ENCODE measurements at regions not wholly inside any gene's neighbourhood (a gene's known extent, or its start where the extent isn't known, plus 50 kb on each side); places are given as distances from the start of the nearest gene placed in this dataset.
A peak's percentile ranks its signal among the peaks of the same experiment; 100 is the strongest.

DNA sequence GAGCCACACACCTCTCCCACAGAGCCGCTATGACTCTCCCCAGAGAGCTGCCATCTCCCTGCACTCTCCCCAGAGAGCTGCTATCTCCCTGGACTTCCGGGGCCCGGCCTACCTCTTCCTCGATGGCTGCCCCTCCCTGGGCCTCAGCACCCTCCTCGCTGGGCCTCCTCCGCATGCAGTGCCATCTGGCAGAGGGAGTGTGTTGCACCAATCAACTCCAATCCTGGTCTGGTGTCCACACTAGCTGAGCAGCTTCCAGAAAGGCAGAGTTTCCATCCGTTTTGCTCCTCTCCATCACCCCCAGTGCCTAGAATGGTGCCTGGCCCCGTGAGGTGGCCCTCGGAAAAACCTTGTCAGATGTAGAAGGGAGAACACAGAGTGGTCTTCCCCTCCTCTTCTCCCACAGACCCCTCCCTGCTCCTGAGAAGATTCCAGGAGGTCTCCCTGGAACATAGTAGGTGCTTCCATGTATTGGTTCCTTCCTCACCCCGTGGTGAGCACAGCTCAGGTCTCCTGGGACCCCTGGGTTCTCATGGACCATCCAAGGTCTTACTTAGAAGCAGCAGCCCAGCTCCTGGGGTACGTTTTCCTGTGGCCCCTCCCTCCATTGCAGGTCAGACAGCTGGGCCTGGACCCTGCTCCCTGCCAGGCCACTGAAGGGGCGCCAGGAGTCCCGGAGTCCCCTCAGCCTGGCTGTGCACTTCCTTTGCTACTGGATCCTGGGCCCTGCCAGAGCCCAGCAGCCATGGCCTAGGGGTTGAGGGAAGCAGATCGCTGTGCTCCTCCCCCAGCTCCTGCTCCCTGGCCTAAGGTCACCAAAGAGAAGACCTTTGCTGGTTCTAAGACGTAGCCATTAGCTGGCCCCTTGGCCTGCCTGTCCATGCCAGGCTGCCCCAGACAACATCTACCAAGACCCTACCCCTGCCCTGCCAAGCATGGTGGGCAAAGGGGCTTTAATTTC is 233.8 kb upstream of the GSE1 start:
- WGBS, 2 experiments (ENCODE audit: low coverage in 1 of 2, low lambda C conversion rate in 2 of 2, missing lambda C conversion rate in 2 of 2): 86 to 87% methylated on average over 15 of the region's 15 CpGs

DNA sequence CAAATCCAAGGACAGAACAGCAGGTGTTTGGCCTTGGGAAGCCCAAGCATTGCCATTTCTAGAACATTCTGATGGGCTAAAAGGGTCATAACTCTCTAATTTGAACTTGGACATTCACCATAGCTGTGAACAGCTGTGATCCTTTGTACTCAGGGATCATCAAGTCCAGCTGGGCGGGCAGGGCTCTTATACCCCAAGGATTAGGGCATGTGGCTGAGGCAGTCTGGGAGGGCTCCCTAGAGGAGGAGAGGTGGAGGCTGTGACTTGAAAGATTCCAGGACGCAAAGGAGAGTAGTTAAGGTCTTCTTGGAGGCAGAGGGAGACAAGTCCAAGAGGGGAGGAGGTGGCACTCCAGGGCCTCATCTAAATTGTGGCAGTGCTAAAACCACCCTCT is 233.1 kb upstream of the GSE1 start:
- WGBS, 2 experiments (ENCODE audit: low coverage in 1 of 2, low lambda C conversion rate in 2 of 2, missing lambda C conversion rate in 2 of 2): 50 to 53% methylated on average over 2 of the region's 2 CpGs
- Histone ChIP-seq H3K9me2 (ENCODE audit: insufficient read depth) (no peaks in the 10 kb centered on the region), H3K9me3 (ENCODE audit: low read depth) (no peaks in the 10 kb centered on the region), H3K9ac (no peak overlapping the region), H3K4me2 (ENCODE audit: unreplicated experiment) (no peak overlapping the region), H3K27ac (no peak overlapping the region), H3K79me2 (ENCODE audit: insufficient read depth) (peaks cover 95% of the 10 kb centered on the region), H3K36me3 (ENCODE audit: low read depth) (no peaks in the 10 kb centered on the region), H3F3A (ENCODE audit: insufficient read depth) (peaks cover 9% of the 10 kb centered on the region), H2AFZ (no peak overlapping the region), H3K4me3 (no peak overlapping the region), H4K20me1 (ENCODE audit: insufficient read depth) (no peaks in the 10 kb centered on the region), H3K4me1 (ENCODE audit: insufficient read depth) (peaks cover 39% of the 10 kb centered on the region), H3K27me3 (replicated peaks; ENCODE audit: insufficient read depth) (no peaks in the 10 kb centered on the region)
- DNase-seq: no peak
- in situ Hi-C loops (cut with MboI): no loop called here
- TF ChIP-seq EZH2 (IDR thresholded peaks at IDR 0.05; ENCODE audit: insufficient read depth, poor library complexity, severe bottlenecking) (no peak), EZH2phosphoT487 (IDR thresholded peaks at IDR 0.05; ENCODE audit: insufficient read depth, low read depth) (no peak)

More for the DNA sequence above, 233.8 kb upstream of the GSE1 start:
- peaks cover 9% of the 10 kb centered on the region for H3F3A ChIP-seq (ENCODE audit: insufficient read depth)
- DNase-seq: no peak
- peaks cover 33% of the 10 kb centered on the region for H3K4me1 ChIP-seq (ENCODE audit: insufficient read depth)
- H3K4me3 ChIP-seq: no peak overlapping the region
- no peaks in the 10 kb centered on the region for H3K9me3 ChIP-seq (ENCODE audit: low read depth)
- no peak overlapping the region for H2AFZ ChIP-seq
- H3K79me2 ChIP-seq (ENCODE audit: insufficient read depth): peaks cover 95% of the 10 kb centered on the region
- no peak overlapping the region for H3K9ac ChIP-seq
- no peak overlapping the region for H3K27ac ChIP-seq
- TF ChIP-seq EZH2phosphoT487 (IDR thresholded peaks at IDR 0.05; ENCODE audit: insufficient read depth, low read depth) (no peak), EZH2 (IDR thresholded peaks at IDR 0.05; ENCODE audit: insufficient read depth, poor library complexity, severe bottlenecking) (no peak)
- H3K9me2 ChIP-seq (ENCODE audit: insufficient read depth): no peaks in the 10 kb centered on the region
- no peaks in the 10 kb centered on the region for H4K20me1 ChIP-seq (ENCODE audit: insufficient read depth)
- H3K36me3 ChIP-seq (ENCODE audit: low read depth): no peaks in the 10 kb centered on the region
- no peaks in the 10 kb centered on the region for H3K27me3 ChIP-seq (replicated peaks; ENCODE audit: insufficient read depth)
- no peak overlapping the region for H3K4me2 ChIP-seq (ENCODE audit: unreplicated experiment)
- in situ Hi-C loops (cut with MboI): no loop called here

DNA sequence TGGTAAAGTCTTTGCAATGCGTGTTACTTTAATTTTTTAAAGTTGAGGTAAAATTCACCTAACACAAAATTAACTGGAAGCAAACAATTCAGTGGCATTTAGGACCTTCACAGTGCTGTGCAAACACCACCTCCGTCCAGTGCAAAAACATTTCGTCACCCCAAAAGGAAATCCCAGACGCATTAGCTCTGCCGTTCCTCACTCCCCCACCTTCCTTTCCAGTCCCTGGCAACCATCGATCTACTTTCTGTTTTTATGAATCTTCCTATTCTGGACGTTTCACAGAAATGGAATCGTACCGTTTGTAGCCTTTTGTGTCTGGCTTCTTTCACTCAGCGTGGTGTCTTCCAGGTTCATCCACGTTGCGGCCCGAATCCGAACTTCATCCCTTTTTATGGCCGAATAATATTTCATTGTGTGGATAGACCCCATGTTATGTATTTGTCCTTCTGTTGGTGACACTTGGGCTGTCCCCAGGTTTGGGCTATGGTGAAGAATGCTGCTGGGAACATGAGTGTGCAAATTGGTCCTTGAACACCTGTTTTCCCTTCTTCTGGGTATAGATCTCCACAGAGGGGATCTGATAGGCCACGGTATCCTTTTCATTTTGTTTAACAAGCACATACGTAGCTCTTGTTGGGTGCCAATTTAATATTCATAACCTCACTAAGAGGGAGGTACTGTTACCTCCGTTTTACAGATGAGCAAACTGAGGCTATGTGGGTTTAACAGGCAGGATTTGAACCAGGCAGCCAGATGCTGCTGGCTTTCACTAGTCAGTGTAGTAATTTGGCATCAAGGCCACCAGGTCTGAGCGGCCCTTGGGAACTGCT is 232.0 kb upstream of the GSE1 start:
- no peaks in the 10 kb centered on the region for H3K27me3 ChIP-seq (replicated peaks; ENCODE audit: insufficient read depth)
- no peak overlapping the region for H2AFZ ChIP-seq
- no peaks in the 10 kb centered on the region for H3K36me3 ChIP-seq (ENCODE audit: low read depth)
- in situ Hi-C loops (cut with MboI): no loop called here
- peaks cover 93% of the 10 kb centered on the region for H3K79me2 ChIP-seq (ENCODE audit: insufficient read depth)
- H3K4me1 ChIP-seq (ENCODE audit: insufficient read depth): peaks cover 35% of the 10 kb centered on the region
- no peaks in the 10 kb centered on the region for H3K9me2 ChIP-seq (ENCODE audit: insufficient read depth)
- H3K4me2 ChIP-seq (ENCODE audit: unreplicated experiment): peak overlapping the region; percentile 25
- peak overlapping the region; percentile 50 for H3K9ac ChIP-seq
- no peaks in the 10 kb centered on the region for H3K9me3 ChIP-seq (ENCODE audit: low read depth)
- H3F3A ChIP-seq (ENCODE audit: insufficient read depth): peaks cover 9% of the 10 kb centered on the region
- no peak for DNase-seq
- H4K20me1 ChIP-seq (ENCODE audit: insufficient read depth): no peaks in the 10 kb centered on the region
- peak overlapping the region; percentile 57 for H3K27ac ChIP-seq
- no peak for TF ChIP-seq EZH2 (IDR thresholded peaks at IDR 0.05; ENCODE audit: insufficient read depth, poor library complexity, severe bottlenecking)
- 88% methylated on average over 19 of the region's 19 CpGs for WGBS, 2 experiments (ENCODE audit: low coverage in 1 of 2, low lambda C conversion rate in 2 of 2, missing lambda C conversion rate in 2 of 2)
- no peak overlapping the region for H3K4me3 ChIP-seq

DNA sequence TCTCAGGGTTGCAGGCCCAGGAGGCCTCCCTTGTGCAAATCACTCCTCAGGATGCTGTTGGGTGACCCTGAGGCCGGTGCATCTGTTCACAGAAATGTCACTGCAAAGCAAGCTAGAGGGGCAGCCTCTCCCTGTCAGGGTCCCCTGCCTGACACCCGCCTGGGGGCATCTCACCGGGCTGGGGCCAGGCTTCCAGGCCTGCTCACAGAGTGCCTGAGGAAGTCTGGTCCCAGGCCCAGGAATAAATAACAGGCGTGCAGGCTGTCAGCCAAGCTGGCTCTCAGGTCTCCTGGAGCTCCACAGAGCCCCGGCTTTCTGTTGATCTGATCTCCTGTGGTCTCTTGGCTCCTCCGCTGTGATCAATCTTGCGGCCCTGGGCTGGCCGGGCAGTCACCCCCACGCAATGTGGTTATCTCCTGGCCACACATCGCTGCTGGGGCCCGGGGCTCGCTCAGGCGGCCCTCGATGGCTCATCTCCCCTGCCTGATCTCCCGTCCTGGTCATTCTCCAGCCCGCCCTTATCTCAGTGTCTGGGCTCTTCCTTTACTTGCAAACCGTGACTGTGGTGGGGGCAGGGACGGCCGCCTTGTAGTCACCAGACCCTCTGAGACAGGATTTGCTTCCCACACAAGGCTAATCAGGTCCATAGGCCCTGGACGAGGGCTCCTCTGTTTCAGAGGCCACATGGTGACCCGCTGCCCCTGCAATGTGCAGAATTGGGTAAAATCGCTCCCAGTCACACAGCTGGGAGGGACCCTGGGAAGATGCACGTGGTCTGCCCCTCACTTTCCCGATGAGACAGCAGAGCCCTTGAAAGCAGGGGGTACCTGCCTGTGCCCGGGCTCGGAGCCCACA is 231.2 kb upstream of the GSE1 start:
- peak; percentile 44 for DNase-seq

More for the DNA sequence above, 231.2 kb upstream of the GSE1 start:
- TF ChIP-seq EZH2phosphoT487 (IDR thresholded peaks at IDR 0.05; ENCODE audit: insufficient read depth, low read depth) (no peak), EZH2 (IDR thresholded peaks at IDR 0.05; ENCODE audit: insufficient read depth, poor library complexity, severe bottlenecking) (no peak)
- Histone ChIP-seq H3K27me3 (replicated peaks; ENCODE audit: insufficient read depth) (no peaks in the 10 kb centered on the region), H3K4me2 (ENCODE audit: unreplicated experiment) (peak overlapping the region; percentile 25), H2AFZ (no peak overlapping the region), H3K79me2 (ENCODE audit: insufficient read depth) (peaks cover 93% of the 10 kb centered on the region), H3K36me3 (ENCODE audit: low read depth) (no peaks in the 10 kb centered on the region), H3K9me2 (ENCODE audit: insufficient read depth) (no peaks in the 10 kb centered on the region), H3K9me3 (ENCODE audit: low read depth) (no peaks in the 10 kb centered on the region), H4K20me1 (ENCODE audit: insufficient read depth) (no peaks in the 10 kb centered on the region), H3K4me1 (ENCODE audit: insufficient read depth) (peaks cover 26% of the 10 kb centered on the region), H3F3A (ENCODE audit: insufficient read depth) (peaks cover 9% of the 10 kb centered on the region), H3K27ac (peak overlapping the region; percentile 57), H3K4me3 (no peak overlapping the region), H3K9ac (peak overlapping the region; percentile 50)
- WGBS, 2 experiments (ENCODE audit: low coverage in 1 of 2, low lambda C conversion rate in 2 of 2, missing lambda C conversion rate in 2 of 2): 42 to 43% methylated on average over 24 to 25 of the region's 26 CpGs
- in situ Hi-C loops (cut with MboI): no loop called here
